ENCODE measurements at regions not wholly inside any gene's neighbourhood (a gene's known extent, or its start where the extent isn't known, plus 50 kb on each side); places are given as distances from the start of the nearest gene placed in this dataset.
"Not testable (repeated sequence)": the region's sequence is repeated elsewhere in the genome, so short reads cannot be mapped to it uniquely, and the experiment has no call there.

- TF ChIP-seq, protein P1, sequence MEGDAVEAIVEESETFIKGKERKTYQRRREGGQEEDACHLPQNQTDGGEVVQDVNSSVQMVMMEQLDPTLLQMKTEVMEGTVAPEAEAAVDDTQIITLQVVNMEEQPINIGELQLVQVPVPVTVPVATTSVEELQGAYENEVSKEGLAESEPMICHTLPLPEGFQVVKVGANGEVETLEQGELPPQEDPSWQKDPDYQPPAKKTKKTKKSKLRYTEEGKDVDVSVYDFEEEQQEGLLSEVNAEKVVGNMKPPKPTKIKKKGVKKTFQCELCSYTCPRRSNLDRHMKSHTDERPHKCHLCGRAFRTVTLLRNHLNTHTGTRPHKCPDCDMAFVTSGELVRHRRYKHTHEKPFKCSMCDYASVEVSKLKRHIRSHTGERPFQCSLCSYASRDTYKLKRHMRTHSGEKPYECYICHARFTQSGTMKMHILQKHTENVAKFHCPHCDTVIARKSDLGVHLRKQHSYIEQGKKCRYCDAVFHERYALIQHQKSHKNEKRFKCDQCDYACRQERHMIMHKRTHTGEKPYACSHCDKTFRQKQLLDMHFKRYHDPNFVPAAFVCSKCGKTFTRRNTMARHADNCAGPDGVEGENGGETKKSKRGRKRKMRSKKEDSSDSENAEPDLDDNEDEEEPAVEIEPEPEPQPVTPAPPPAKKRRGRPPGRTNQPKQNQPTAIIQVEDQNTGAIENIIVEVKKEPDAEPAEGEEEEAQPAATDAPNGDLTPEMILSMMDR (IDR thresholded peaks at IDR 0.05; ENCODE audit: insufficient read depth, low read length): not testable (repeated sequence)
- TF ChIP-seq POLR2AphosphoS5 (IDR thresholded peaks at IDR 0.05; ENCODE audit: low read depth); GABPA (IDR thresholded peaks at IDR 0.05; ENCODE audit: low read depth); SPI1 (IDR thresholded peaks at IDR 0.05; ENCODE audit: borderline replicate concordance, low read depth): not testable (repeated sequence)
Measured at GRCh38 chr15:34488973-34489959, 51.7 kb upstream of the GOLGA8A start.
